Ascending aorta (tissue), 2 donors: ENCODE measurements at regions not wholly inside any gene's neighbourhood (a gene's known extent, or its start where the extent isn't known, plus 50 kb on each side); places are given as distances from the start of the nearest gene placed in this dataset.

Source experiments
- DNase-seq, 2 donors: peaks; one replicate each; pipeline ENCODE4 v3.0.0-alpha.2; 2019; ENCODE audit warnings: low spot score in 2 of 2
- H3K27ac ChIP-seq, 2 donors: fragments of 200-600 bp; sonication (generic); one replicate each; pipeline ENCODE4 v1.5.1; 2016 to 2017; ENCODE audit warnings: mild to moderate bottlenecking in 1 of 2
- H3K27me3 ChIP-seq: fragments of 200-600 bp; sonication (generic); one replicate; pipeline ENCODE4 v1.5.1; 2017
- H3K36me3 ChIP-seq, 2 donors: fragments of 200-600 bp; sonication (generic); one replicate each; pipeline ENCODE4 v1.5.1; 2016
- H3K4me1 ChIP-seq, 2 donors: fragments of 200-600 bp; sonication (generic); one replicate each; pipeline ENCODE4 v1.5.1; 2016 to 2017; ENCODE audit warnings: mild to moderate bottlenecking in 1 of 2
- H3K4me3 ChIP-seq, 2 donors: fragments of 200-600 bp; sonication (generic); one replicate each; pipeline ENCODE4 v1.5.1; 2016 to 2017; ENCODE audit warnings: mild to moderate bottlenecking in 1 of 2
- H3K9me3 ChIP-seq, 2 donors: fragments of 200-600 bp; sonication (generic); one replicate each; pipeline ENCODE4 v1.5.1; 2016
- CTCF ChIP-seq, 3 experiments: fragments of 200-600 bp in 2 of 3; fragments of 450-650 bp in 1 of 3; sonication (generic) in 2 of 3; IDR thresholded peaks; one replicate each; pipeline ENCODE4 v1.5.1; 2016 to 2019; ENCODE audit warnings: antibody characterized with exemption in 3 of 3, mild to moderate bottlenecking in 1 of 3, moderate library complexity in 1 of 3
- intact Hi-C: fragments of 100-400 bp; cut with DNase I; formaldehyde crosslinking; loops from one replicate; pipeline ENCODE4 v1.15.1; 2023

- intact Hi-C loops, result no loop called here
- Histone ChIP-seq H3K27ac (no peak overlapping the region), H3K4me3 (no peak overlapping the region), H3K4me1 (no peaks in the 10 kb centered on the region), H3K9me3 (no peaks in the 10 kb centered on the region), H3K36me3 (no peaks in the 10 kb centered on the region), H3K27me3 (no peaks in the 10 kb centered on the region)
- TF ChIP-seq CTCF (IDR thresholded peaks at IDR 0.05), result no peak
- DNase-seq, result no peak
Measured at GRCh38 chr15:81784751-81785150, 261.1 kb downstream of the MEX3B start.

- Histone ChIP-seq H3K9me3 (no peaks in the 10 kb centered on the region), H3K4me1 (no peaks in the 10 kb centered on the region), H3K4me3 (no peak overlapping the region), H3K36me3 (no peaks in the 10 kb centered on the region), H3K27me3 (no peaks in the 10 kb centered on the region), H3K27ac (no peak overlapping the region)
- no peak for DNase-seq
- intact Hi-C loops, result no loop called here
- no peak for TF ChIP-seq CTCF (IDR thresholded peaks at IDR 0.05)
Measured at GRCh38 chr15:81783586-81783985, 262.2 kb downstream of the MEX3B start.

DNA sequence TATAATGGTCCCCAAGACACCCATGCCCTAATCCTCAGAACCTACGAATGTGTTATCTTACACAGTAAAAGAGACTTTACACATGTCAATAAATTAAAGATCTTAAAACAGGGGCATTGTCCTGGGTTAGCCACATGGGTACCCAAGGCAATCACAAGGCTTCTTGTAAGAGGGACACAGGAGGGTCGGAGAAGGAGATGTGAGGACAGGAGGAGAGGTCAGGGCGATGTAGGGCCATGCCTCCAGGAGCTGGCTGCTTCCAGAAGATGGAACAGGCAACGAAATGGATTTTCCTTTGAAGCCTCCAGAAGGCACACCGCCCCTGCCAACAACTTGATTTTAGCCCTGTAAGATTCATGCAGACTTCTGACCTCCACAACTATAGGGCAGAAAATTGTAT lies 262.7 kb downstream of the MEX3B start:
- TF ChIP-seq CTCF (IDR thresholded peaks at IDR 0.05), result no peak
- Histone ChIP-seq H3K27ac (no peak overlapping the region), H3K4me1 (no peaks in the 10 kb centered on the region), H3K36me3 (no peaks in the 10 kb centered on the region), H3K4me3 (no peak overlapping the region), H3K27me3 (no peaks in the 10 kb centered on the region), H3K9me3 (no peaks in the 10 kb centered on the region)
- no peak for DNase-seq
- intact Hi-C loops, result no loop called here

DNA sequence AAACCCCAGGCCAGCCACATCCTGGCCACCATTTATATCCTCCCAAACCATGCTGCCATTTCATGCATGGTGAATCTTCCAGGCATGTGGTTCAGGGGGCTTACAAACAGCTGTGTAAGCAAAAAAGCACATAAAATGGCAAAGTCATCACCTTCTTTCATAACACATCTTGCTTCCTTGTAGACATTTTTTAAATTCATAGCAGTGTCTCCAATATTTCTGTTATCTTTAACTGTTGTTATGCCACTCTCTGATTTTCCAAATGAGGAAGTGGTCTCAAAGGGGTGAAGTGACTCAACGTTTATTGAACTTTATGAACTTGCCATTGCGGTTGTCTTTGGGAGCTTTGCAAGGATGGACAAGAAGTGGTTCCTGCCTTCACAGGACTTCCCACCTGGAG lies 264.4 kb downstream of the MEX3B start:
- no peak for TF ChIP-seq CTCF (IDR thresholded peaks at IDR 0.05)
- intact Hi-C loops, result no loop called here

GRCh38 chr15:81780966-81781365 lies 264.9 kb downstream of the MEX3B start:
- intact Hi-C loops, result no loop called here

More for the DNA sequence above, 264.4 kb downstream of the MEX3B start:
- H3K4me3 ChIP-seq, result no peak overlapping the region
- no peaks in the 10 kb centered on the region for H3K4me1 ChIP-seq
- H3K27me3 ChIP-seq, result no peaks in the 10 kb centered on the region
- no peaks in the 10 kb centered on the region for H3K36me3 ChIP-seq
- DNase-seq, result no peak
- no peaks in the 10 kb centered on the region for H3K9me3 ChIP-seq
- no peak overlapping the region for H3K27ac ChIP-seq

More at GRCh38 chr15:81780966-81781365, 264.9 kb downstream of the MEX3B start:
- H3K36me3 ChIP-seq, result no peaks in the 10 kb centered on the region
- H3K4me3 ChIP-seq, result no peak overlapping the region
- no peak for DNase-seq
- H3K27me3 ChIP-seq, result no peaks in the 10 kb centered on the region
- H3K4me1 ChIP-seq, result no peaks in the 10 kb centered on the region
- TF ChIP-seq CTCF (IDR thresholded peaks at IDR 0.05), result no peak
- H3K9me3 ChIP-seq, result no peaks in the 10 kb centered on the region
- no peak overlapping the region for H3K27ac ChIP-seq
